Suprapubic skin (tissue), 4 donors: ENCODE measurements at regions not wholly inside any gene's neighbourhood (a gene's known extent, or its start where the extent isn't known, plus 50 kb on each side); places are given as distances from the start of the nearest gene placed in this dataset.

Experiments used
- DNase-seq, 2 donors: peaks; one replicate each; pipeline ENCODE4 v3.0.0-alpha.2; 2019; ENCODE audit warnings: low spot score in 2 of 2
- H3K27ac ChIP-seq: fragments of 200-600 bp; sonication (generic); one replicate; pipeline ENCODE4 v1.5.1; 2019
- H3K27me3 ChIP-seq: fragments of 200-600 bp; sonication (generic); one replicate; pipeline ENCODE4 v1.5.1; 2019
- H3K36me3 ChIP-seq: fragments of 200-600 bp; sonication (generic); one replicate; pipeline ENCODE4 v1.5.1; 2019
- H3K4me1 ChIP-seq: fragments of 200-600 bp; sonication (generic); one replicate; pipeline ENCODE4 v1.5.1; 2019
- H3K4me3 ChIP-seq: fragments of 200-600 bp; sonication (generic); one replicate; pipeline ENCODE4 v1.5.1; 2019; ENCODE audit warnings: mild to moderate bottlenecking
- H3K9me3 ChIP-seq: fragments of 200-600 bp; sonication (generic); one replicate; pipeline ENCODE4 v1.5.1; 2019
- CTCF ChIP-seq, 2 donors: fragments of 200-600 bp in 1 of 2; fragments of 450-650 bp in 1 of 2; sonication (generic) in 1 of 2; IDR thresholded peaks; one replicate each; pipeline ENCODE4 v1.5.1; 2016 to 2019; ENCODE audit warnings: antibody characterized with exemption in 2 of 2, mild to moderate bottlenecking in 1 of 2, moderate library complexity in 1 of 2
- EP300 ChIP-seq: sonication (generic); formaldehyde crosslinking; IDR thresholded peaks from one replicate; pipeline ENCODE4 v1.6.1; 2017; ENCODE audit warnings: antibody characterized with exemption
- POLR2A ChIP-seq, 2 donors: fragments of 450-650 bp; IDR thresholded peaks; one replicate each; pipeline ENCODE4 v1.6.1; 2017; ENCODE audit warnings: antibody characterized with exemption in 2 of 2, mild to moderate bottlenecking in 2 of 2, moderate library complexity in 2 of 2
- POLR2AphosphoS5 ChIP-seq, 3 donors: sonication (generic); formaldehyde crosslinking; IDR thresholded peaks; one replicate each; pipeline ENCODE4 v1.6.1; 2017; ENCODE audit warnings: antibody characterized with exemption in 3 of 3
- WGBS: methylation state at CpG from one replicate; pipeline ENCODE4 v1.1.5; 2018; 5-methylcytosine and 5-hydroxymethylcytosine counted together

GRCh38 chr2:128500138-128500800, 181.6 kb upstream of the HS6ST1 start:
- Histone ChIP-seq H3K9me3 (no peaks in the 10 kb centered on the region), H3K27me3 (no peaks in the 10 kb centered on the region), H3K4me1 (no peaks in the 10 kb centered on the region), H3K36me3 (no peaks in the 10 kb centered on the region), H3K4me3 (no peak overlapping the region), H3K27ac (no peak overlapping the region)
- DNase-seq: no peak
- TF ChIP-seq POLR2A (IDR thresholded peaks at IDR 0.05) (no peak), CTCF (IDR thresholded peaks at IDR 0.05) (no peak), EP300 (no peak), POLR2AphosphoS5 (IDR thresholded peaks at IDR 0.05) (no peak)
- 93% methylated on average over 8 of the region's 10 CpGs for WGBS

DNA sequence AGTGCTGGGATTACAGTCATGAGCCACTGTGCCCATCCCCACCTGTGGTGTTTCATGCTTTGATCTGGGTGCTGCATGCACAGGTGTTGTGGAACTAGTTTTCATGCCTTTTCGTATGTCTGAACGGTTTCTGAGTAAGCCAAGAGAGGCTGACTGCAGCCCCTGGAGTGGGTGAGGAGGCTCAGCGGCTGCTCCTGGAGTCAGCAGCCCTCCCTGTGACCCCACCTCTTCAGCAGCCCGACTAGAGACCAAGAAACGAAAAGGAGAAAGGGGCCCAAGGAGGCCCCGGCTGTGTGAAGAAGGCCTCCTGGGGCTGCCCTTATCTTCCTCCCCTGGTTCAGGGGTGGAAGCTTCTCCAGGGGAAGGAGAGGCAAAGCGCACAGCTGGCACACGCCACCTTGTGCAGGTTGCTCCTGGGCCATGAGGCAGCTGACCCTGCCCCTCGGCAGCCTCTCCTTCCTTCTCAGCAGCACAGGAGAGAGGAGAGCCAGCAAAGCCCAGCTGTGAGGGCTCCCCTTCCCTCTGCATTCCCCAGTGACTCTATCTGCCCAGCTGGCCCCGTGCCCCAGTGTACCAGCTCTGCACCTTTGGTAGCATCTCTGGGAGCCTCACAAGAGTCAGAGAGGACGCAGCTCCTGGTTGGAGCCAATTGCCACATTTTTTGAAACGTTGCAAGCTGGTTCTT, 182.5 kb upstream of the HS6ST1 start:
- WGBS: 91% methylated on average over 8 of the region's 12 CpGs
- peak in 1 of 2 donors; percentile 36 for DNase-seq
- H3K9me3 ChIP-seq: no peaks in the 10 kb centered on the region
- no peak for TF ChIP-seq POLR2AphosphoS5 (IDR thresholded peaks at IDR 0.05)
- no peak for TF ChIP-seq CTCF (IDR thresholded peaks at IDR 0.05)
- no peak for TF ChIP-seq POLR2A (IDR thresholded peaks at IDR 0.05)
- TF ChIP-seq EP300: no peak
- H3K36me3 ChIP-seq: no peaks in the 10 kb centered on the region
- no peak overlapping the region for H3K4me3 ChIP-seq
- no peaks in the 10 kb centered on the region for H3K27me3 ChIP-seq
- H3K4me1 ChIP-seq: no peaks in the 10 kb centered on the region
- no peak overlapping the region for H3K27ac ChIP-seq

GRCh38 chr2:128501700-128502099, 183.0 kb upstream of the HS6ST1 start:
- no peak for DNase-seq
- TF ChIP-seq CTCF (IDR thresholded peaks at IDR 0.05): no peak
- TF ChIP-seq EP300: no peak
- TF ChIP-seq POLR2AphosphoS5 (IDR thresholded peaks at IDR 0.05): no peak
- no peak for TF ChIP-seq POLR2A (IDR thresholded peaks at IDR 0.05)

DNA sequence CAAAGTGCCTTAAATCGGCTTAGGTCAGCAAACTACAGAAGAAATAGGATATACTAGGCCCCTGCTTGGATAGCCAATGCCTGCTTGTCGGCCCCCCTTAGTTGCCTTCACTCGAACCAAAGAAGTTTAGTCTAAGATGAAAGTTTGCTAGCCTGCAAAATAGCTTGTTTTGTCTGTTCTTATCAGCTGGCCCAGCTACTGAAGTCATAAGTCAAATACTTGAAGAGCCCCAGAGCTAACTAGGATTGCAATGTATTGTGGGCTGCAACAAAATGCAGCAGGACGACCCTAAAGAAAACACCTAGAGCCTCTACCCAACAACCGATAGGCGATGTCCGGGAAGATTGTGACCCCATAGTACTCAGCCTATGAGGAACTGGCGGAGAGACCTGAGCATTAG, 183.5 kb upstream of the HS6ST1 start:
- Histone ChIP-seq H3K27ac (no peak overlapping the region), H3K27me3 (no peaks in the 10 kb centered on the region), H3K4me1 (no peaks in the 10 kb centered on the region), H3K9me3 (no peaks in the 10 kb centered on the region), H3K4me3 (no peak overlapping the region), H3K36me3 (no peaks in the 10 kb centered on the region)
- TF ChIP-seq POLR2A (IDR thresholded peaks at IDR 0.05) (no peak), EP300 (no peak), POLR2AphosphoS5 (IDR thresholded peaks at IDR 0.05) (no peak)
- WGBS: 92% methylated on average over 8 of the region's 8 CpGs
- peak in 1 of 2 donors; percentile 19 for DNase-seq

More at GRCh38 chr2:128501700-128502099, 183.0 kb upstream of the HS6ST1 start:
- Histone ChIP-seq H3K9me3 (no peaks in the 10 kb centered on the region), H3K27ac (no peak overlapping the region), H3K4me3 (no peak overlapping the region), H3K36me3 (no peaks in the 10 kb centered on the region), H3K4me1 (no peaks in the 10 kb centered on the region), H3K27me3 (no peaks in the 10 kb centered on the region)
- WGBS: 92% methylated on average over 3 of the region's 4 CpGs

GRCh38 chr2:128502638-128503246, 184.1 kb upstream of the HS6ST1 start:
- no peaks in the 10 kb centered on the region for H3K4me1 ChIP-seq
- H3K27me3 ChIP-seq: no peaks in the 10 kb centered on the region
- H3K36me3 ChIP-seq: no peaks in the 10 kb centered on the region
- peak in 1 of 2 donors; percentile 39 for DNase-seq
- no peak overlapping the region for H3K27ac ChIP-seq
- TF ChIP-seq CTCF (IDR thresholded peaks at IDR 0.05): no peak
- no peak for TF ChIP-seq POLR2AphosphoS5 (IDR thresholded peaks at IDR 0.05)
- no peak for TF ChIP-seq EP300
- no peak for TF ChIP-seq POLR2A (IDR thresholded peaks at IDR 0.05)
- no peaks in the 10 kb centered on the region for H3K9me3 ChIP-seq
- WGBS: 97% methylated on average over 9 of the region's 12 CpGs
- H3K4me3 ChIP-seq: no peak overlapping the region
